IMR-90 (cell line): ENCODE measurements at regions not wholly inside any gene's neighbourhood (a gene's known extent, or its start where the extent isn't known, plus 50 kb on each side); places are given as distances from the start of the nearest gene placed in this dataset.

Source experiments
- ATAC-seq: fragments of 200-7000 bp; cut with Tn5 transposase; 2 replicates; pipeline ENCODE4 v1.9.1; 2020; ENCODE audit warnings: low read depth, mild to moderate bottlenecking, moderate library complexity
- BruUV-seq: library from RNA; stranded (reverse); fragments of 400-500 nt; replicated peaks from 2 replicates; lab custom pipeline; 2021; lab: Mats Ljungman, UMichigan
- CTCF ChIA-PET: fragments of 300-600 bp; formaldehyde crosslinking; extraction: SDS; loops from one replicate; lab custom pipeline; 2021; ENCODE audit warnings: antibody characterized with exemption; lab: Yijun Ruan, JAX
- POLR2A ChIA-PET: fragments of 300-600 bp; sonication (Branson Sonifier 250); formaldehyde crosslinking; loops from one replicate; lab custom pipeline; 2022; ENCODE audit warnings: antibody characterized with exemption; ENCODE audit not compliant: unreplicated experiment; lab: Charles Lee
- DNase-seq: peaks from one replicate; pipeline ENCODE4 v3.0.0; 2013
- H2AFZ ChIP-seq: replicated peaks from 2 replicates; pipeline ENCODE3; 2013; ENCODE audit warnings: low read length, mild to moderate bottlenecking; ENCODE audit not compliant: poor library complexity
- H2AK5ac ChIP-seq: 2 replicates; pipeline ENCODE4 v1.6.1; 2013; ENCODE audit warnings: low read depth, low read length, inconsistent platforms
- H2AK9ac ChIP-seq: replicated peaks from 2 replicates; pipeline ENCODE3; 2013; ENCODE audit warnings: mild to moderate bottlenecking, low read depth, low read length, moderate library complexity; ENCODE audit not compliant: poor library complexity
- H2BK120ac ChIP-seq: 2 replicates; pipeline ENCODE4 v1.6.1; 2013; ENCODE audit warnings: low read depth, low read length, inconsistent platforms
- H2BK15ac ChIP-seq: 3 replicates; pipeline ENCODE4 v1.6.1; 2013; ENCODE audit warnings: low read depth, low read length, inconsistent platforms
- H2BK20ac ChIP-seq: 2 replicates; pipeline ENCODE4 v1.6.1; 2013; ENCODE audit warnings: low read depth, mild to moderate bottlenecking, inconsistent platforms, low read length, moderate library complexity
- H2BK5ac ChIP-seq: 2 replicates; pipeline ENCODE4 v1.6.1; 2013; ENCODE audit warnings: mild to moderate bottlenecking, low read depth, low read length, inconsistent platforms; ENCODE audit not compliant: poor library complexity, severe bottlenecking
- H3K14ac ChIP-seq: replicated peaks from 2 replicates; pipeline ENCODE4 v1.6.1; 2013; ENCODE audit warnings: low read depth, low read length, inconsistent platforms
- H3K18ac ChIP-seq: 2 replicates; pipeline ENCODE4 v1.6.1; 2013; ENCODE audit warnings: low read depth, low read length, control low read depth
- H3K23ac ChIP-seq: 2 replicates; pipeline ENCODE4 v1.6.1; 2013; ENCODE audit warnings: low read depth, low read length, inconsistent platforms
- H3K27ac ChIP-seq: 2 replicates; pipeline ENCODE4 v1.5.1; 2013; ENCODE audit warnings: mild to moderate bottlenecking, control low read depth, low read length; ENCODE audit not compliant: insufficient read depth
- H3K27me3 ChIP-seq: 2 replicates; pipeline ENCODE4 v1.6.1; 2013; ENCODE audit warnings: low read length; ENCODE audit not compliant: control insufficient read depth, insufficient read depth
- H3K36me3 ChIP-seq: 2 replicates; pipeline ENCODE4 v1.6.1; 2013; ENCODE audit warnings: low read length, mixed read lengths; ENCODE audit not compliant: control insufficient read depth, insufficient read depth
- H3K4ac ChIP-seq: 2 replicates; pipeline ENCODE4 v1.6.1; 2013; ENCODE audit warnings: low read depth, low read length, inconsistent platforms
- H3K4me1 ChIP-seq: 2 replicates; pipeline ENCODE4 v1.6.1; 2013; ENCODE audit warnings: low read length, mixed read lengths; ENCODE audit not compliant: control insufficient read depth, insufficient read depth
- H3K4me2 ChIP-seq: 2 replicates; pipeline ENCODE4 v1.6.1; 2013; ENCODE audit warnings: low read depth, mild to moderate bottlenecking, control low read depth, low read length, moderate library complexity
- H3K4me3 ChIP-seq: 2 replicates; pipeline ENCODE4 v1.5.1; 2013; ENCODE audit warnings: low read depth, mild to moderate bottlenecking, control low read depth, low read length, moderate library complexity; ENCODE audit not compliant: insufficient read depth
- H3K56ac ChIP-seq: 2 replicates; pipeline ENCODE4 v1.6.1; 2013; ENCODE audit warnings: low read length, inconsistent platforms; ENCODE audit not compliant: insufficient read depth; ENCODE audit errors: extremely low read depth
- H3K79me1 ChIP-seq, 2 experiments: 2 replicates each; pipeline ENCODE4 v1.6.1; 2013; ENCODE audit warnings: low read length in 2 of 2, inconsistent platforms in 1 of 2, low read depth in 1 of 2
- H3K9ac ChIP-seq: 2 replicates; pipeline ENCODE4 v1.6.1; 2013; ENCODE audit warnings: low read depth, low read length, control low read depth
- H3K9me1 ChIP-seq: 2 replicates; pipeline ENCODE4 v1.6.1; 2013; ENCODE audit warnings: low read length, inconsistent platforms; ENCODE audit not compliant: insufficient read depth
- H3K9me3 ChIP-seq: 2 replicates; pipeline ENCODE4 v1.6.1; 2013; ENCODE audit warnings: low read length; ENCODE audit not compliant: control insufficient read depth, insufficient read depth
- H4K20me1 ChIP-seq: 2 replicates; pipeline ENCODE4 v1.6.1; 2013; ENCODE audit warnings: low read length, inconsistent platforms; ENCODE audit not compliant: insufficient read depth
- H4K5ac ChIP-seq: 2 replicates; pipeline ENCODE4 v1.6.1; 2013; ENCODE audit warnings: mild to moderate bottlenecking, low read depth, low read length, control low read depth
- H4K8ac ChIP-seq, 2 experiments: 2 replicates each; pipeline ENCODE4 v1.6.1; 2013; ENCODE audit warnings: low read depth in 2 of 2, low read length in 2 of 2, control low read depth in 1 of 2, inconsistent platforms in 1 of 2
- H4K91ac ChIP-seq: 2 replicates; pipeline ENCODE4 v1.6.1; 2013; ENCODE audit warnings: low read depth, low read length, inconsistent platforms; ENCODE audit not compliant: insufficient read depth
- CEBPB ChIP-seq: IDR thresholded peaks from 2 replicates; pipeline ENCODE4 v1.6.1; 2012; ENCODE audit warnings: low read depth, low read length, improper control_type of control experiment
- MAFK ChIP-seq: IDR thresholded peaks from 2 replicates; pipeline ENCODE4 v1.6.1; 2012; ENCODE audit warnings: low read depth, low read length, improper control_type of control experiment
- MAZ ChIP-seq: IDR thresholded peaks from 2 replicates; pipeline ENCODE4 v1.6.1; 2012; ENCODE audit warnings: low read depth, mild to moderate bottlenecking, low read length, improper control_type of control experiment, moderate library complexity, borderline replicate concordance
- MXI1 ChIP-seq: IDR thresholded peaks from 2 replicates; pipeline ENCODE4 v1.6.1; 2012; ENCODE audit warnings: low read depth, mild to moderate bottlenecking, low read length, moderate library complexity, borderline replicate concordance
- NFE2L2 ChIP-seq: fragments of 150-350 bp; IDR thresholded peaks from 2 replicates; pipeline ENCODE4 v1.6.1; 2016; ENCODE audit warnings: low read depth, mild to moderate bottlenecking, low read length
- POLR2A ChIP-seq: IDR thresholded peaks from 2 replicates; pipeline ENCODE4 v1.6.1; 2012; ENCODE audit warnings: mild to moderate bottlenecking, low read depth, low read length
- RAD21 ChIP-seq: IDR thresholded peaks from 2 replicates; pipeline ENCODE4 v1.6.1; 2012; ENCODE audit warnings: low read length, improper control_type of control experiment
- RCOR1 ChIP-seq: IDR thresholded peaks from 2 replicates; pipeline ENCODE4 v1.6.1; 2012; ENCODE audit warnings: mild to moderate bottlenecking, low read length, improper control_type of control experiment; ENCODE audit not compliant: insufficient replicate concordance
- RFX5 ChIP-seq: IDR thresholded peaks from 2 replicates; pipeline ENCODE4 v1.8.0; 2012; ENCODE audit warnings: low read depth, mild to moderate bottlenecking, low read length, moderate library complexity
- SMC3 ChIP-seq: fragments of 150-350 bp; IDR thresholded peaks from 2 replicates; pipeline ENCODE4 v1.6.1; 2016; ENCODE audit warnings: low read depth, mild to moderate bottlenecking, antibody characterized with exemption, low read length, moderate library complexity
- WGBS, 2 experiments: methylation state at CpG; one replicate each; pipeline versions ENCODE4 v1.1.5 to v1.1.7; 2013; ENCODE audit warnings: missing lambda C conversion rate in 2 of 2; ENCODE audit not compliant: insufficient read length in 1 of 2; ENCODE audit errors: extremely low coverage in 2 of 2; 5-methylcytosine and 5-hydroxymethylcytosine counted together
- dilution Hi-C: fragments of 300-500 bp; cut with HindIII; formaldehyde crosslinking; loops from one replicate; pipeline ENCODE4 v1.14.3; 2018; ENCODE audit warnings: low sequenced_read_pairs; ENCODE audit not compliant: unreplicated experiment
- in situ Hi-C: fragments of 300-500 bp; cut with MboI; formaldehyde crosslinking; loops from 3 replicates; pipeline ENCODE4 v1.14.3; 2019; ENCODE audit warnings: low sequenced_read_pairs, inconsistent platforms, mixed read lengths
- intact Hi-C: fragments of 100-400 bp; cut with micrococcal nuclease; formaldehyde crosslinking; loops from 2 replicates; pipeline ENCODE4 v1.10.0; 2022
- TF ChIP-seq, protein P1 (sequence below): fragments of 150-350 bp; IDR thresholded peaks from 2 replicates; pipeline ENCODE4 v1.6.1; 2017; ENCODE audit warnings: mild to moderate bottlenecking, antibody characterized with exemption, low read length, low read depth
- TF ChIP-seq, protein P2 (sequence below): fragments of 150-350 bp; IDR thresholded peaks from 2 replicates; pipeline ENCODE4 v1.6.1; 2016; ENCODE audit warnings: low read depth, mild to moderate bottlenecking, low read length, moderate library complexity, borderline replicate concordance
- TF ChIP-seq, protein P3 (sequence below): conservative IDR thresholded peaks from 2 replicates; pipeline ENCODE4 v1.5.1; 2012; ENCODE audit warnings: mild to moderate bottlenecking, low read depth, low read length, improper control_type of control experiment

DNA sequence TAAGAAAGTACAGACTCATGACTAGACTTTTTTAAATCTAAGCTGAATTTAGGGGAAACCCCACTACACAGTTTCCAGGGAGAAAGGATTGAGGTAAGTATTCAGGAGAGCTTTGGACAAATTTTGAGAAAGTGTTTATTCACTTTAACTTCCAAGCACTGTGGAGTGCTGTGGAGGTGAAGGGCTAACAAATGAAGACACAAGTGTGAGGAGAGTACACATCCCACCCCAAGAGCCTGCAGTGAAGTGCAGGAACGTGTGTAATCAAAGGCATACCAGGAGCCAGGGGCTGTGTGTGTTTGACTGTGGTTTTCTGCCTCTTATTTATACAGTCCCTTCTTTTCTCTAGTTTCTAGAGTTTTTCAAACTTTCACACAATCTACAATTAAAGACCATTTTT, 118.3 kb downstream of the CMPK2 start:
- no peak overlapping the region for H3K4me2 ChIP-seq
- ATAC-seq (no peak), DNase-seq (no peak)
- H2BK120ac ChIP-seq = no peak overlapping the region
- no TSS peak for BruUV-seq
- dilution Hi-C loops = no loop called here
- no peak overlapping the region for H3K9ac ChIP-seq
- H3K79me1 ChIP-seq = no peaks in the 10 kb centered on the region
- no peak overlapping the region for H2BK15ac ChIP-seq
- H2BK20ac ChIP-seq = no peak overlapping the region
- no peaks in the 10 kb centered on the region for H3K4me1 ChIP-seq
- no peak overlapping the region for H2AFZ ChIP-seq
- no peaks in the 10 kb centered on the region for H3K9me1 ChIP-seq
- no peak overlapping the region for H3K4me3 ChIP-seq
- no peak overlapping the region for H3K18ac ChIP-seq
- in situ Hi-C loops = no loop called here
- no peak overlapping the region for H4K5ac ChIP-seq
- H3K23ac ChIP-seq = no peak overlapping the region
- ChIA-PET CTCF (interaction anchor here (1.1 kb wide), 1 partner anchor 25 kb away, joined by 3 read pairs; no protein-coding TSS in a partner anchor), POLR2A (no interaction called here)
- no peak overlapping the region for H3K27ac ChIP-seq
- no peak overlapping the region for H2BK5ac ChIP-seq
- no CpG with 5 or more reads among the region's 1 CpG for WGBS, 2 experiments
- no peaks in the 10 kb centered on the region for H3K36me3 ChIP-seq
- H2AK9ac ChIP-seq = no peak overlapping the region
- H3K9me3 ChIP-seq = no peaks in the 10 kb centered on the region
- no peak overlapping the region for H4K91ac ChIP-seq
- TF ChIP-seq MXI1 (no peak), RAD21 (no peak), RFX5 (no peak), MAZ (no peak), NFE2L2 (no peak), MAFK (no peak), RCOR1 (no peak), POLR2A (no peak), CEBPB (no peak), SMC3 (no peak)
- TF ChIP-seq, protein P1, sequence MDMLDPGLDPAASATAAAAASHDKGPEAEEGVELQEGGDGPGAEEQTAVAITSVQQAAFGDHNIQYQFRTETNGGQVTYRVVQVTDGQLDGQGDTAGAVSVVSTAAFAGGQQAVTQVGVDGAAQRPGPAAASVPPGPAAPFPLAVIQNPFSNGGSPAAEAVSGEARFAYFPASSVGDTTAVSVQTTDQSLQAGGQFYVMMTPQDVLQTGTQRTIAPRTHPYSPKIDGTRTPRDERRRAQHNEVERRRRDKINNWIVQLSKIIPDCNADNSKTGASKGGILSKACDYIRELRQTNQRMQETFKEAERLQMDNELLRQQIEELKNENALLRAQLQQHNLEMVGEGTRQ = no peak
- TF ChIP-seq, protein P2, sequence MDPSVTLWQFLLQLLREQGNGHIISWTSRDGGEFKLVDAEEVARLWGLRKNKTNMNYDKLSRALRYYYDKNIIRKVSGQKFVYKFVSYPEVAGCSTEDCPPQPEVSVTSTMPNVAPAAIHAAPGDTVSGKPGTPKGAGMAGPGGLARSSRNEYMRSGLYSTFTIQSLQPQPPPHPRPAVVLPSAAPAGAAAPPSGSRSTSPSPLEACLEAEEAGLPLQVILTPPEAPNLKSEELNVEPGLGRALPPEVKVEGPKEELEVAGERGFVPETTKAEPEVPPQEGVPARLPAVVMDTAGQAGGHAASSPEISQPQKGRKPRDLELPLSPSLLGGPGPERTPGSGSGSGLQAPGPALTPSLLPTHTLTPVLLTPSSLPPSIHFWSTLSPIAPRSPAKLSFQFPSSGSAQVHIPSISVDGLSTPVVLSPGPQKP = no peak
- TF ChIP-seq, protein P3, sequence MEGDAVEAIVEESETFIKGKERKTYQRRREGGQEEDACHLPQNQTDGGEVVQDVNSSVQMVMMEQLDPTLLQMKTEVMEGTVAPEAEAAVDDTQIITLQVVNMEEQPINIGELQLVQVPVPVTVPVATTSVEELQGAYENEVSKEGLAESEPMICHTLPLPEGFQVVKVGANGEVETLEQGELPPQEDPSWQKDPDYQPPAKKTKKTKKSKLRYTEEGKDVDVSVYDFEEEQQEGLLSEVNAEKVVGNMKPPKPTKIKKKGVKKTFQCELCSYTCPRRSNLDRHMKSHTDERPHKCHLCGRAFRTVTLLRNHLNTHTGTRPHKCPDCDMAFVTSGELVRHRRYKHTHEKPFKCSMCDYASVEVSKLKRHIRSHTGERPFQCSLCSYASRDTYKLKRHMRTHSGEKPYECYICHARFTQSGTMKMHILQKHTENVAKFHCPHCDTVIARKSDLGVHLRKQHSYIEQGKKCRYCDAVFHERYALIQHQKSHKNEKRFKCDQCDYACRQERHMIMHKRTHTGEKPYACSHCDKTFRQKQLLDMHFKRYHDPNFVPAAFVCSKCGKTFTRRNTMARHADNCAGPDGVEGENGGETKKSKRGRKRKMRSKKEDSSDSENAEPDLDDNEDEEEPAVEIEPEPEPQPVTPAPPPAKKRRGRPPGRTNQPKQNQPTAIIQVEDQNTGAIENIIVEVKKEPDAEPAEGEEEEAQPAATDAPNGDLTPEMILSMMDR = no peak
- H2AK5ac ChIP-seq = no peak overlapping the region
- H4K8ac ChIP-seq = no peak overlapping the region
- no peak overlapping the region for H3K56ac ChIP-seq
- H3K14ac ChIP-seq = no peak overlapping the region
- H3K4ac ChIP-seq = no peak overlapping the region
- no peaks in the 10 kb centered on the region for H4K20me1 ChIP-seq
- intact Hi-C loops = no loop called here
- no peaks in the 10 kb centered on the region for H3K27me3 ChIP-seq
